Activated CD4-positive, alpha-beta T cell treated with anti-CD3 and anti-CD28 coated beads, Interleukin-2, Interleukin-4, amounts not matched to agents 100 ng/mL and 50 ng/mL, durations not matched to agents 16 hours and 8 hours (primary cell): ENCODE measurements at regions not wholly inside any gene's neighbourhood (a gene's known extent, or its start where the extent isn't known, plus 50 kb on each side); places are given as distances from the start of the nearest gene placed in this dataset.

Experiments
- DNase-seq: peaks from one replicate; pipeline ENCODE4 v3.0.0-alpha.2; 2020; ENCODE audit warnings: low spot score

- no peak for DNase-seq
Observed at GRCh38 chr5:89988998-89989655, 420.4 kb downstream of the CETN3 start.

GRCh38 chr5:89988129-89988810 is 421.3 kb downstream of the CETN3 start:
- DNase-seq: no peak

- DNase-seq: no peak
Observed at GRCh38 chr5:89983216-89983615, 426.3 kb downstream of the CETN3 start.

GRCh38 chr5:89981878-89982773 is 427.4 kb downstream of the CETN3 start:
- no peak for DNase-seq

GRCh38 chr5:89981021-89981420 is 428.5 kb downstream of the CETN3 start:
- no peak for DNase-seq

- DNase-seq: no peak
Observed at GRCh38 chr5:89973516-89973915, 436.0 kb downstream of the CETN3 start.

GRCh38 chr5:89972901-89973300 is 436.7 kb downstream of the CETN3 start:
- DNase-seq: no peak

- DNase-seq: no peak
Observed at GRCh38 chr5:89968958-89969381, 440.6 kb downstream of the CETN3 start.

- no peak for DNase-seq
Observed at GRCh38 chr5:89967771-89968444, 441.6 kb downstream of the CETN3 start.

- DNase-seq: no peak
Observed at GRCh38 chr5:89956838-89957237, 452.7 kb downstream of the CETN3 start.

- no peak for DNase-seq
Observed at GRCh38 chr5:89954916-89955315, 454.6 kb downstream of the CETN3 start.

GRCh38 chr5:89951876-89952275 is 457.7 kb downstream of the CETN3 start:
- no peak for DNase-seq

GRCh38 chr5:89950234-89950633 is 459.3 kb downstream of the CETN3 start:
- no peak for DNase-seq

- DNase-seq: no peak
Observed at GRCh38 chr5:89948977-89949376, 460.6 kb downstream of the CETN3 start.

GRCh38 chr5:89946916-89947315 is 462.6 kb downstream of the CETN3 start:
- no peak for DNase-seq

- DNase-seq: no peak
Observed at GRCh38 chr5:89946508-89946907, 463.0 kb downstream of the CETN3 start.

GRCh38 chr5:89942171-89942570 is 467.4 kb downstream of the CETN3 start:
- no peak for DNase-seq

- no peak for DNase-seq
Observed at GRCh38 chr5:89936576-89936975, 473.0 kb downstream of the CETN3 start.

GRCh38 chr5:89934069-89934468 is 475.5 kb downstream of the CETN3 start:
- no peak for DNase-seq

GRCh38 chr5:89932771-89933181 is 476.8 kb downstream of the CETN3 start:
- no peak for DNase-seq

- DNase-seq: no peak
Observed at GRCh38 chr5:89930591-89931392, 478.8 kb downstream of the CETN3 start.
